D721Med (cell line): ENCODE measurements at regions not wholly inside any gene's neighbourhood (a gene's known extent, or its start where the extent isn't known, plus 50 kb on each side); places are given as distances from the start of the nearest gene placed in this dataset.
"Not testable (repeated sequence)": the region's sequence is repeated elsewhere in the genome, so short reads cannot be mapped to it uniquely, and the experiment has no call there.

ENCODE experiments used
- DNase-seq: peaks from one replicate; pipeline ENCODE4 v3.0.0; 2011; ENCODE audit warnings: low spot score; ENCODE audit not compliant: insufficient read length
- FAIRE-seq: peaks from 2 replicates; lab custom pipeline; 2011; peaks lifted over from hg19 to GRCh38; lab: Jason Lieb, UNC
- CTCF ChIP-seq: IDR thresholded peaks from 2 replicates; pipeline ENCODE4 v1.5.1; 2012; ENCODE audit warnings: mild to moderate bottlenecking, control low read depth; ENCODE audit not compliant: insufficient read depth; ENCODE audit errors: missing control alignments

- TF ChIP-seq CTCF: peak; percentile 73
- not testable (repeated sequence) for FAIRE-seq
- peak; percentile 39 for DNase-seq
Observed at GRCh38 chr17:30719131-30719973, 105.1 kb downstream of the CRLF3 start.

GRCh38 chr17:30718691-30719090 is 105.8 kb downstream of the CRLF3 start:
- not testable (repeated sequence) for FAIRE-seq, DNase-seq

- not testable (repeated sequence) for DNase-seq, FAIRE-seq
Observed at GRCh38 chr17:30718099-30718447, 106.4 kb downstream of the CRLF3 start.

- TF ChIP-seq CTCF: no peak
- DNase-seq (no peak), FAIRE-seq (no peak)
Observed at GRCh38 chr17:30717291-30718098, 107.0 kb downstream of the CRLF3 start.

GRCh38 chr17:30716461-30717290 is 107.8 kb downstream of the CRLF3 start:
- FAIRE-seq (no peak), DNase-seq (no peak)
- peak; percentile 41 for TF ChIP-seq CTCF

GRCh38 chr17:30714825-30715622 is 109.5 kb downstream of the CRLF3 start:
- FAIRE-seq, DNase-seq: not testable (repeated sequence)
- TF ChIP-seq CTCF: peak; percentile 56

- not testable (repeated sequence) for FAIRE-seq, DNase-seq
Observed at GRCh38 chr17:30713805-30714204, 110.7 kb downstream of the CRLF3 start.

GRCh38 chr17:30712859-30713258 is 111.6 kb downstream of the CRLF3 start:
- not testable (repeated sequence) for FAIRE-seq, DNase-seq

- not testable (repeated sequence) for FAIRE-seq, DNase-seq
Observed at GRCh38 chr17:30711626-30712507, 112.6 kb downstream of the CRLF3 start.

GRCh38 chr17:30711176-30711575 is 113.3 kb downstream of the CRLF3 start:
- FAIRE-seq, DNase-seq: not testable (repeated sequence)

GRCh38 chr17:30710276-30711088 is 114.0 kb downstream of the CRLF3 start:
- not testable (repeated sequence) for DNase-seq, FAIRE-seq
